Fibroblast of peridontal ligament (primary cell): ENCODE measurements at regions not wholly inside any gene's neighbourhood (a gene's known extent, or its start where the extent isn't known, plus 50 kb on each side); places are given as distances from the start of the nearest gene placed in this dataset.
"Not testable (repeated sequence)": the region's sequence is repeated elsewhere in the genome, so short reads cannot be mapped to it uniquely, and the experiment has no call there.

Experiments used
- DNase-seq: peaks from one replicate; pipeline ENCODE4 v3.0.0-alpha.2; 2010; ENCODE audit errors: extremely low read depth

DNA sequence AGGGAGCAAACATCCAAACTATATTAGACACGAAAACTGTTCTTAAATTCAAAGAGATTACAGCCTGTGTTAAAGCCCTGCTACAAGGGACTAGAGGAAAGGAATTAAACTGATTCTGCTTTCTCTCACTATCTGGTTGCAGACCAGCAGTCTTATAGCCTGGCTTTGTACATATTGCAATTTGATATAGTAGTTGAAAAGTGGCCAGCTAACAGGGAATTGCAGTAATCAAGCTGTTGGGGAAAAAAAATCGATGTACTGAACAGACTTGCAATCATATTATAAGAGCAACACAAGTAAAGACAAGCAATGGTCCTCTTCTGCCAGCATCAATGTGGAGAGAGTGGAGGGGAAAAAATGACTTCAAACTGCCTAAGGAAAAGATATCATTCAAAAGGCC, 364.4 kb upstream of the EPHA5 start:
- peak; percentile 56 for DNase-seq

DNA sequence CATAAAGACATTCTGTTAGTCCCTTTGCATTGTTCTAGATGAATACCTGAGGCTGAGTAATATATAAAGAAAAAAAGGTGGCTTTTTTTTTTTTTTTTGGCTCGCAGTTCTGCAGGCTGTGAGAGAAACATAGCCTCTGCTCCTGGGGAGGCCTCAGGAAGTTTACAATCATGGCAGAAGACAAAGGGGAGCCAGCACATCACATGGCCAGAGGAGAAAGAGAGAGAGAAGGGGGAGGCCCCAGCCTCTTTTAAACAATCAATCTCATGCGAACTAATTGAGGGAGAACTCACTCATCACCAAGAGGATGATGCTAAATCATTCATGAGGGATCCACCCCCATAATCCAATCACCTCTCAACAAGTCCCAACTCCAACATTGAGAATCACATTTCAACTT, 364.0 kb upstream of the EPHA5 start:
- no peak for DNase-seq

DNA sequence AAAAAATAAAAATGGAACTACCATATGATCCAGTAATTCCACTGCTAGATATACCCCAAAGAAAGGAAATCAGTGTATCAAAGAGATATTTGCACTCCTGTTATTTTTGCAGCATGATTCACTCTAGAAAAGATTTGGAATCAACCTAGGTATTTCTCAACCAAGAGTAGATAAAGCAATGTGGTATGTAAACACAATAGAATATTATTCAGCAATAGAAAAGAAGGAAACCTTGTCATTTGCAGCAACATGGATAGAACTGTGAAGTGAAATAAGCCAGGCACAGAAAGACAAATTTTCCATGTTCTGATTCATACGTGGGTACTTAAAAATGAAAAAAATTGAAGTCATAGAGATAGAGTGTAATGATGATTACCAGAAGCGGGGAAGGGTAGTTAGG, 362.3 kb upstream of the EPHA5 start:
- DNase-seq, result no peak

DNA sequence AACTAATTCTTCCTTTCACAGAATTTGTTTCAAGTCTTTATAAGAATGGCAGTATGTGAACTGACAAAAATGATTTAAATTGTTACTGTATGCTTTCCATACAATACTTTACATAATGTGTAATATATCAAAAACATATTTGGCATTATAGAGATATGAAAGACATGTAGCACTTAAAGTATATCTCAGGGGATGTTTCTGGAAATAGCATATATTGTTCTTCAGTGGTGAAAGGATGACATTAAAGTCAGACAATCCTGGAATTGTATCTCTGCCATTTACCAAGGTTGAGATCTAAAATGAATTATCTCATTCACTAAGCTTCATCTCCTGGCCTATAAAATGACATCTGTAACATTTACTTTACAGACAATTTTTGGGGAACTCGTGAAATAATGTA, 358.4 kb upstream of the EPHA5 start:
- DNase-seq, result no peak

DNA sequence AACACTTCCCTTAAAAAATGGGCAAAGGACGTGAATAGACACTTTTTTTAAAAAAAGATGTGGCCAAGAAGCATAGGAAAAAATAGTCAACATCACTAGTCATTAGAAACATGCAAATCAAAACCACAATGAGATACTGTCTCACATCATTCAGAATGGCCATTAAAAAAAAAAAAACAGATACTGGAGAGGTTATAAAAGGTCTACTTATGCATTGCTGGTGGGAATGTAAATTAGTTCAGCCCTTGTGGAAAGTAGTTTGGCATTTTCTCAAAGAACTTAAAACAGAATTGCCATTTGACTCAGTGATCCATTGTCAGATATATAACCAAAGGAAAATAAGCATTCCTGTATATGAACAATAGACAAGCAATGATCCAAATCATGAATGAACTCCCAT, 352.8 kb upstream of the EPHA5 start:
- no peak for DNase-seq

DNA sequence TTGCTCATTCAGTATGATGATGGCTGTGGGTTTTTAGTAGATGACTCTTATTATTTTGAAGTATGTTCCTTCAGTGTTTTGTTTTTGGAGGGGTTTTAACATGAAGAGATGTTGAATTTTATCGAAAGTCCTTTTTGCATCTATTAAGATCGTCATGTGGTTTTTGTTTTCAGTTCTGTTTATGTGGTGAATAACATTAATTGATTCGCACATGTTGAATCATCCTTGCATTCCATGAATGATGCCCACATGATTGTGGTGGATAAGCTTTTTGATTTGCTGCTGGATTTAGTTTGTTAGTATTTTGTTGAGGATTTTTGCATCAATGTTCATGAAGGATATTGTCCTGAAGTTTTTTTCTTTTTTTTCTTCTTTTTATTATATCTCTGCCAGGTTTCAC, 347.4 kb upstream of the EPHA5 start:
- peak; percentile 20 for DNase-seq

DNA sequence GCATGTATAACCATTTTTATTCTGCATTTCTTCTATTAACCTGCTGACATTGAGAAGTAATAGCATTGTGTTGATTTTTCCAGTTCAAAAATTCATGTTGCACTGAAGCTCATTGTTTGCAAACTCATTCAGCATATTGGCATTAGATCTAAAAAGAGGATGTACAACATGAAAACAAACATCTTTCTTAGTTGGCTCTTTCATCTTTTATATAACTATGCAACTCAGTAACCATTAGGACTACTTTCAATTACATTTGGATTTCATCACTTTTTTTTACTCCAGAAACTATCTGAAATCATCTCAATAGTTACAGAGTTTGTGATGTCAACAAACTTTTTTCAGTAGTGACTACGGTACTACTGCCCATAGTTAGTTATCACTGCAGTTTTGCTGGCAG, 346.0 kb upstream of the EPHA5 start:
- DNase-seq, result peak; percentile 34

DNA sequence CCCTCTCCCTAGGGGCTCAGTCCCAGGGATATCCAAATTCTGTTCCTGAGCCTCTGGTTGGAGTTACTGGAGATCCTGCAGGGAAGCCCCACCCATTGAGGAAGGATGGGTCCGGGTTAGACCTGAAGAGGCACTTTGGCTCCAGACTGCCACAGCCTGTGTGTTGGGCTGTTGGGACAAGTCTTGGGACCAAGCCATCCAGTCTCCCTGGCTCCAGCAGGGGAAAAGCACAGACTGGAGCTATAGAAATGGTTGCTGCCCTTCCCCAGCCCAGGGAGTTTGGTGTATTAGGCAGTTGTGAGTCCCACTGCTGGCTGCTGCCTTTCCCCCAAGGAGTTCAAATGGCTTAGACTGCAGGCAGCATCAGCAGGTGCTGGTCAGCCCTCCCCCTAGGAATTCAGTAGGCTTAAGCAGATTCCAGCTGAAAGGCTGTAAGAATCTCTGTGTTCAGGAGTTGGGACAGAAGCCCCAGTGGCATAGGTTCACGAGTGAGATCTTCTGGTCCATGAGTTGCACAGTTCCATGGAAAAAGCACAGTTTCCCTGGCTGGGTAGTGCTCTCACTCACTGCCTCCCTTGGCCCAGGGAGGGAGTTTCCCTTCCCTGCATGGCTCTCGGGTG, 344.0 kb upstream of the EPHA5 start:
- no peak for DNase-seq

DNA sequence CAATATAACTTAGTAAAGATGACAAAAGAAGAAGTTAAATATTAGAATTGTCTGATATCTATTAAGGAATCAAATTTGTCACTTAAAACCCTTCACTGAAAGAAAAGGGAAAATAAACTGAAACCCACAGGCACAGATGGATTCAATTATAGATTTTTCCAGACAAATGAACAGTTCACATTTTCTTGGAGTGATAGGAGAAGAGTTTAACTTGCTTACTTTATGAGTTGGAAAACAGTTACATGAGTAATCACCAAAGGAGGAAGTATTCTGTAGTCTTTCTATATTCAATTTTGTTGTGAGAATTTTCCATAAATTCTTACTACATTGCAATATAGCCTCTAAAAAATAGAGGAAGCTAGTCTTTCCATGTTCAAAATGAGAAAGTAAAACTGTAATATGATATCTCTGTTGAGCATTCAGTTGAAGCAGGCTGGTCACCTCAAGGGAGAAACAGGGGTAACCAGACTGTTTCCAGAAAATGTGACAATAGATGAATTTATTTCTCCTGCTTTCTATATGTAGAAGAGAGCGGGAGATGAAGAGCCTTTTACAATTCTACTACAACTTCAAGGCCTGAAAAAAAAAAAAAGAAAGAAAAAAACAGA, 330.3 kb upstream of the EPHA5 start:
- DNase-seq, result peak; percentile 89

DNA sequence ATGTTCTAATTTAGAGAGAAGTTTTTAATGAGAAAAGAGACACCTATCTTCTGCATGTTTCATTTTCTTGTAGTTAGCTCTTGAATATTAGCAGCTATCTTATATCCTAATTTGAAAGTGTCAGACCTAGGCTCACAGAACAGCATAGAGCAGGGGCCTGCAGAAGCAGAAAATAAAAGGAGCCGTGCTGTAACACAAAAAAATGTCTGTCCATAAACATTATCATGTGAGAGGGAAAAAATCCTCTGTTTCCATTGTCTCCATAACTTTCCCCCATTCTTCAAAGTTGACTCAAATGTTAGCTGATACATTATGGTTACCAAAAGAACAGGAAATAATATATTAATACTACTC, 329.2 kb upstream of the EPHA5 start:
- no peak for DNase-seq

DNA sequence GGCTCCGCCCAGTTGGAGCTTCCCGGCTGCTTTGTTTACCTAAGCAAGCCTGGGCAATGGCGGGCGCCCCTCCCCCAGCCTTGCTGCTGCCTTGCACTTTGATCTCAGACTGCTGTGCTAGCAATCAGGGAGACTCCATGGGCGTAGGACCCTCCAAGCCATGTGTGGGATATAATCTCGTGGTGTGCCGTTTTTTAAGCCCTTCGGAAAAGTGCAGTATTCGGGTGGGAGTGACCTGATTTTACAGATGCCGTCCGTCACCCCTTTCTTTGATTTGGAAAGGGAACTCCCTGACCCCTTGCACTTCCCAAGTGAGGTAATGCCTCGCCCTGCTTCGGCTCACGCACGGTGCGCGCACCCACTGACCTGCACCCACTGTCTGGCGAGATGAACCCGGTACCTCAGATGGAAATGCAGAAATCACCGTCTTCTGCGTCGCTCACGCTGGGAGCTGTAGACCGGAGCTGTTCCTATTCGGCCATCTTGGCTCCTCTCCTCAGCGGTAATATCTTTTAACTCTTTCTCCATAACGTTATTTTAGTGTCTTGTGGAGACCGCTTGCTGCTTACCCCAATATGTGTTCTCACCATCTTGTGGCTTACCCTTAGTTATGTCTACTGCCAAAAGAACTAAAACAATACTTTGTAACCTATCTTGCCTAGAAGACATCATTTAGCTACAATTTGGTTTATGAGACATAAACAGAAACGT, 328.7 kb upstream of the EPHA5 start:
- not testable (repeated sequence) for DNase-seq

DNA sequence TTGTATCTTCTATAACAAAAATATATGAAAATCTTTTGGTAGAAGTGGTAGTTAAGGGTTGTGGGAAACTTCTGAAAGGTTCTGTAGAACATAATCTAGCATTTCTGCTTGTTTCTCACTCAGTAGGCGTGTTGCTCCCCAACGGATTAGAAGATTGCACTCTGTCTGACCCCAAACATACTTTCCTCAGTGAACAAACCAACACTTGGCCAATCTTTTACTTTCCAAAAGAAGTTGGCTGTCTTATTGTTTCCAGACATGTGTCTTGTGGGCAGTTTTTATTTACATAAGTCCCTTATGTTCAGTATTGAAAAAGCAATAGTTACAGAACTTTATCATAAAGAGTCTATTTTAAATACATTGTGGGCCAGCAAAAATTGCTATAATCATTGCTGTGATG, 312.8 kb upstream of the EPHA5 start:
- peak; percentile 93 for DNase-seq

DNA sequence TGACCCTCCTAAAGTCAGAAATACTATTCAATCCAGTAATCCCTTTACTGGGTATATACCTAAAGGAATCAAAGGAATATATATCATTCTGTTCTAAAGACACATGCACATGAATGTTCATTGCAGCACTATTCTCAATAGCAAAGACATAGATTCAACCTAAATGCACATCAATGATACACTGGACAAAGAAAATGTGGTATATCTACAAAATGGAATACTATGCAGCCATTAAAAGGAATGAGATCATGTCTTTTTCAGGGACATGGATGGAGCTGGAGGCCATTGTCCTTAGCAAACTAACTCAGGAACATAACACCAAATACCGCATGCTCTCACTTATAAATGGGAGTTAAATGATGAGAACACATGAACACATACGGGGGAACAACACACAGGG, 306.0 kb upstream of the EPHA5 start:
- no peak for DNase-seq

DNA sequence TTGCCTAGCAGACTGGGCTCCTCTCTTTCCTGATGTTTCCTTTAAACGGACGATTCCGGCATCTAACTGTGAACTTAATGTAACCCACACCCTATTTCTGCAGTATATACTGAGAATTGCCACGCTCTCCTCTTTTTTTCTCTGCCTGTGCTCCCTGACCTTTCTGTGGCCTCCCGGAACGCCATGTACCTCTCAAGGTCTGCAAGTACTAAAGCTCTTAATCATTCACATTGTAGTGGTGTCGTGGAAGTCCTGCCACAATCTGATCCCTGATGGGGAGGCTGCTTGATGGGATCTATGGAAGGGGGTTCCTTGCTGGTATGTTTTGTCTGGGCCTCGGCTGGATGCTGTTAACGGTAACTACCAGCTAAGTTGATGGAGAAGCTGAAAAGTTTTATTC, 302.9 kb upstream of the EPHA5 start:
- no peak for DNase-seq

DNA sequence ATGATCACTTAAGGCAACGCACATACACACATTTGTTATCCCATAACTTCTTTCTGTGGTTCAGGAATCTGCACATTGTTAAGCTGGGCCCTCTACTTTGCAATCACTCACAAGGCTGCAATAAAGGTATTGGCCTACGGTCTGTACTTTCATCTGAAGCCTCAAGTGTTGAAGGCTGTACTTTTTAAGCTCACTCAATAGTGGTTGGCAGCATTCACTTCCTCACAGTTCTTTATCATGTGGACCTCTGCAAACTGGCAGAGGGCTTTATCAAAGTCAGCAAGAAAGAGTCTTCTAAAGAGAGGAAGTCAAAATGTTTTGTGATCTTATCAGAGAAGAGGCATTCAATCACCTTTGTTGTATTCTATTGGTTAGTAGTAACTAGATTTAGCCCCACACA, 301.4 kb upstream of the EPHA5 start:
- no peak for DNase-seq

DNA sequence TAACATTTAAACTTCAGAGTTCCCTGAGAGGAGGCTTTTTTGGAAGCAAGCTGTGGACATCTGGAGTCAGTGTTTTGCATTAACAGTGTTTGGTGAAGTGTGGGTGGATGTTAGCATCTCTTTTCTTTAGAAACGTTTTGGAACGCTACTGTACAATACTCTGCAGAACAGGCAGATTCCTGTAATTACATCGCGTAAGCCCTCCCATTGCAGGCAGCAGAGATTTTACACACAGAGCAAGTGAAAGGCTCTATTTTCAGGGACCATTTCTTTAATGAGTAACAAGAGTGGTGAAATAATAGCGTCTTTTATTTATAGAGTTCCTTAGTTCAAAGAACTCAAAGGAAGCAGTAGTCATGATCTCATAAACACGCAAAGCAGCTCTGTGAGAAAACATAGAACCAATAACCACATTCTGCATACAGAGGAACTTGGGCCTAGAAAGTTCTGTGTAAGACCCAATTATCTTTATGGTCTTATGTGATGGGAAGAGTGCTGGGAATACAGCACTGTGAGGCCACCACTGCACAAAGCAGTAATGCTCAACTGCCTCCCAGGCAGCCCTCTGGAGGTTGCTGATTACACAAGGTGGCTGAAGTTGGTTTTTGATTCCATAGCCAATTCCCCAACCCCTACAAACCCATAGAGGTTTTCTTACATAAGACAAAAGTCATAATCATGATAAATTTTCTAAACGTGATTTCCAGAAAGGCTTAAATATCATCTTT, 298.7 kb upstream of the EPHA5 start:
- DNase-seq, result peak; percentile 67

DNA sequence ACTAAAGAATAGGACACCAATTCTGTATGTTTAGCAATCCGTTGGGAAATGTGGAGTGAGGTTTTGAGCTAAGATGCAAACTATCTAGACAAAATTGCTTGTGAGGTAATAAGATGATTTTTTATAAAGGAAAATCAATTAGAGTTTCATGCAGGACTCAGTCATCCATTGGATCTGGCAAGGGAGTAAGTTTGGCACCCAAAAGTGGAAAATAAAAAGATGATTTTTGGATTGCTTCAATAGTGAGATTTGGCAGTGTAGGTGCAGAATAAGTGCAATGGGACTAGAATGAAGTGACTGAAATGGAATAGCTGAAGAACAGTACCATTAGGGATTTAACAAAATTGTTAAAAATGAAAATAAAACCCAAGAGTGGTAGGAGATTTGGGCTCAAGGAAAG, 290.5 kb upstream of the EPHA5 start:
- DNase-seq, result no peak

DNA sequence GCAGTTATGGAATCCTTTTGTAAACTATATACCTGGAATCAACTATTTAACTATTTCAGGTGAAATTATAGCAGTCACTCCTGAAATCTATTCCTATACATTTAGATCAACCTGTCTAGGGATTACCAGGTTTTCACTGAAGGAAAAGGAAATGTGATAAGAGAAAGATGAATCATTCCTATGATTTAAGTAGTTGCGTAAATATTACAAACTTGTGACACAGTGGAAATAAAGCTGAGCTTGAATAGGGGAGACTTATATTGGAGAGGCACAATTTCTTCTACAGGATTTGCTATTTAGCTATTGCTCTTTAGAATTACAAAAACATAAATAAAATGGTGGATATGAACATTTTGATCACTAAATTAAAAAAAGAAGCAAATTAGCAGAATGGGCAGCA, 284.1 kb upstream of the EPHA5 start:
- DNase-seq, result peak; percentile 7

DNA sequence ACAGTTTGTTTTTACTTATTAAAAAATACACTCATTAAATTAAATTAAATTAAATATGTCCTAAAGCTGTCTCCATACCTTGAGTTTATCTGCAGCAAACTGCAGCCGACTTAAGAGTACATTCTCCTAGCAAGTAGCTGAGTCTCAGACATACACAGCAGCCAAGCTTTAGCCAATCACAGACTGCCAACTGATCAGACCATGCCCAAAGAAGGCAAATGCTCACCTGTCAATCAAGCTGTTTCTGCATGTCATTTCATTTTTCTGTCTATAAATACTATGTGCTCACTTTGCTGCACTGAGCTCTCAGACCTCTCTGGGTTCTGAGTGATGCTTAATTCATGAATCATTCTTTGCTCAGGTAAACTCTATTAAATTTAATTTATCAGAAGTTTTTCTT, 280.9 kb upstream of the EPHA5 start:
- no peak for DNase-seq

DNA sequence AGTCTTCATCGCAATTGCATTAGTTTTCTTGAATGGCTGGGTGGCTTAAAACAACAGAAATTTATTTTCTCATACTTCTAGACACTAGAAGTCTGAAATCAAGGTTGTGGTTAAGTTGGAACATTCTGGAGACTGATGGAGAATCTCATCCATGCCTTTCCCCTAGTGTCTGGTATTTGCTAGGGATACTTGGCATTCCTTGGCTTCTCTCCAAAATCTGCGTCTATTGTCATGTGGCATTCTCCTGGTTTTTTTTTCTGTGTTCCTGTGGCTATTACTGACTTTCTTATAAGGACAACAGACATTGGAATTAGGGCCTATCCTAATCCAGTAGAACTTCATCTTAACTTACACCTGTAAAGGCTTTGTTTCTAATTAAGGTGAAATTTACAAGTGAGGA, 272.8 kb upstream of the EPHA5 start:
- DNase-seq, result peak; percentile 62

DNA sequence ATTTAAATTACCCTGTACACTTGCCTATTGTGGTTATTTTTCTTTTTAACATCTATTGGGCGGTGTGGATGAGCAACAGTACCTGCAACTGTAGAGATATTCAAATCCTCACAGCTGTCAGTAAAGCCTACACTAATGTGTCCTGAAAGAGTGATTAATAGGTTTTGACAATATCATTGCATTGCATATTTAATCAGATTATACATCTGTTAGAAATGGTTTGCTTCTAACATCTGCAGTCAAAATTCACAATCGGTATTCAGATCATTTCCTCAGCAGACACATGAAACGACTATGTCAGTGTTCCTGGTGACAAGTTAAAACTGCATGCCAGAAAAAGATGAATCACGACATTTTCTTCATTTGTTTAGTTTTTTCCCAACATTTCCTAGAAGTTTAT, 254.6 kb upstream of the EPHA5 start:
- DNase-seq, result no peak

DNA sequence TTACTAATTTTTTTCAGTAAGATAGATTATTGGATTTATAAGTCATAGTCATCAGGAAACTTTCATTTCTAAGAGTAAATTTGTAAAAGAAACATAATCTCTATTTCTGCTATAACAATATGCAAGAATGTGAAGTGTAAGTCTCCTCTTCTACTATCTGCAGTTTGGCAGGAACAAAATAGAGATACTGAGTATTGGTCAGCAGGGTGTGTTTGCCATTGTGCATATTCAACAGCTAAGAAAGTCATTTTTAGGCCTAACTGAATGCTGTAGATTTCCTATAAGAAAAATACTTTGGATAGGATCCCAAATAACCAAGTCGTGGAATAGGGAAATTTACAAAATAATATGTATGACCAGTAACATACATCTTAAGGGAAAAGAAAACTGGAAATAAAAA, 253.3 kb upstream of the EPHA5 start:
- no peak for DNase-seq

DNA sequence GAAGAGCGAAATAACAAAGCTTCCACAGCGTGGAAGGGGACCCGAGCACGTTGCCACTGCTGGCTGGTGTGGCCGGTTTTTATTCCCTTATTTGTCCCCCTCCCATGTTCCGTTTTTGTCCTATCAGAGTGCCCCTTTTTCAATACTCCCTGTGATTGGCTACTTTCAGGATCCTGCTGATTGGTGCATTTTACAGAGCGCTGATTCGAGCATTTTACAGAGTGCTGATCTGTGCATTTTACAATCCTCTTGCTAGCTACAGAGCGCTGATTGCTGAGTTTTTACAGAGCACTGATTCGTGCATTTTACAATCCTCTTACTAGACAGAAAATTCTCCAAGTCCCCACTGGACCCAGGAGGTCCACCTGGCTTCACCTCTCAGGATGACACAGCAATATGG, 250.9 kb upstream of the EPHA5 start:
- no peak for DNase-seq
